IMR-90 (cell line): ENCODE measurements at regions not wholly inside any gene's neighbourhood (a gene's known extent, or its start where the extent isn't known, plus 50 kb on each side); places are given as distances from the start of the nearest gene placed in this dataset.

ENCODE experiments used
- ATAC-seq: fragments of 200-7000 bp; cut with Tn5 transposase; 2 replicates; pipeline ENCODE4 v1.9.1; 2020; ENCODE audit warnings: low read depth, mild to moderate bottlenecking, moderate library complexity
- BruUV-seq: library from RNA; stranded (reverse); fragments of 400-500 nt; replicated peaks from 2 replicates; lab custom pipeline; 2021; lab: Mats Ljungman, UMichigan
- CTCF ChIA-PET: fragments of 300-600 bp; formaldehyde crosslinking; extraction: SDS; loops from one replicate; lab custom pipeline; 2021; ENCODE audit warnings: antibody characterized with exemption; lab: Yijun Ruan, JAX
- POLR2A ChIA-PET: fragments of 300-600 bp; sonication (Branson Sonifier 250); formaldehyde crosslinking; loops from one replicate; lab custom pipeline; 2022; ENCODE audit warnings: antibody characterized with exemption; ENCODE audit not compliant: unreplicated experiment; lab: Charles Lee
- DNase-seq: peaks from one replicate; pipeline ENCODE4 v3.0.0; 2013
- H2AFZ ChIP-seq: replicated peaks from 2 replicates; pipeline ENCODE3; 2013; ENCODE audit warnings: low read length, mild to moderate bottlenecking; ENCODE audit not compliant: poor library complexity
- H2AK5ac ChIP-seq: 2 replicates; pipeline ENCODE4 v1.6.1; 2013; ENCODE audit warnings: low read depth, low read length, inconsistent platforms
- H2AK9ac ChIP-seq: replicated peaks from 2 replicates; pipeline ENCODE3; 2013; ENCODE audit warnings: mild to moderate bottlenecking, low read depth, low read length, moderate library complexity; ENCODE audit not compliant: poor library complexity
- H2BK120ac ChIP-seq: 2 replicates; pipeline ENCODE4 v1.6.1; 2013; ENCODE audit warnings: low read depth, low read length, inconsistent platforms
- H2BK15ac ChIP-seq: 3 replicates; pipeline ENCODE4 v1.6.1; 2013; ENCODE audit warnings: low read depth, low read length, inconsistent platforms
- H2BK20ac ChIP-seq: 2 replicates; pipeline ENCODE4 v1.6.1; 2013; ENCODE audit warnings: low read depth, mild to moderate bottlenecking, inconsistent platforms, low read length, moderate library complexity
- H2BK5ac ChIP-seq: 2 replicates; pipeline ENCODE4 v1.6.1; 2013; ENCODE audit warnings: mild to moderate bottlenecking, low read depth, low read length, inconsistent platforms; ENCODE audit not compliant: poor library complexity, severe bottlenecking
- H3K14ac ChIP-seq: replicated peaks from 2 replicates; pipeline ENCODE4 v1.6.1; 2013; ENCODE audit warnings: low read depth, low read length, inconsistent platforms
- H3K18ac ChIP-seq: 2 replicates; pipeline ENCODE4 v1.6.1; 2013; ENCODE audit warnings: low read depth, low read length, control low read depth
- H3K23ac ChIP-seq: 2 replicates; pipeline ENCODE4 v1.6.1; 2013; ENCODE audit warnings: low read depth, low read length, inconsistent platforms
- H3K27ac ChIP-seq: 2 replicates; pipeline ENCODE4 v1.5.1; 2013; ENCODE audit warnings: mild to moderate bottlenecking, control low read depth, low read length; ENCODE audit not compliant: insufficient read depth
- H3K27me3 ChIP-seq: 2 replicates; pipeline ENCODE4 v1.6.1; 2013; ENCODE audit warnings: low read length; ENCODE audit not compliant: control insufficient read depth, insufficient read depth
- H3K36me3 ChIP-seq: 2 replicates; pipeline ENCODE4 v1.6.1; 2013; ENCODE audit warnings: low read length, mixed read lengths; ENCODE audit not compliant: control insufficient read depth, insufficient read depth
- H3K4ac ChIP-seq: 2 replicates; pipeline ENCODE4 v1.6.1; 2013; ENCODE audit warnings: low read depth, low read length, inconsistent platforms
- H3K4me1 ChIP-seq: 2 replicates; pipeline ENCODE4 v1.6.1; 2013; ENCODE audit warnings: low read length, mixed read lengths; ENCODE audit not compliant: control insufficient read depth, insufficient read depth
- H3K4me2 ChIP-seq: 2 replicates; pipeline ENCODE4 v1.6.1; 2013; ENCODE audit warnings: low read depth, mild to moderate bottlenecking, control low read depth, low read length, moderate library complexity
- H3K4me3 ChIP-seq: 2 replicates; pipeline ENCODE4 v1.5.1; 2013; ENCODE audit warnings: low read depth, mild to moderate bottlenecking, control low read depth, low read length, moderate library complexity; ENCODE audit not compliant: insufficient read depth
- H3K56ac ChIP-seq: 2 replicates; pipeline ENCODE4 v1.6.1; 2013; ENCODE audit warnings: low read length, inconsistent platforms; ENCODE audit not compliant: insufficient read depth; ENCODE audit errors: extremely low read depth
- H3K79me1 ChIP-seq, 2 experiments: 2 replicates each; pipeline ENCODE4 v1.6.1; 2013; ENCODE audit warnings: low read length in 2 of 2, inconsistent platforms in 1 of 2, low read depth in 1 of 2
- H3K9ac ChIP-seq: 2 replicates; pipeline ENCODE4 v1.6.1; 2013; ENCODE audit warnings: low read depth, low read length, control low read depth
- H3K9me1 ChIP-seq: 2 replicates; pipeline ENCODE4 v1.6.1; 2013; ENCODE audit warnings: low read length, inconsistent platforms; ENCODE audit not compliant: insufficient read depth
- H3K9me3 ChIP-seq: 2 replicates; pipeline ENCODE4 v1.6.1; 2013; ENCODE audit warnings: low read length; ENCODE audit not compliant: control insufficient read depth, insufficient read depth
- H4K20me1 ChIP-seq: 2 replicates; pipeline ENCODE4 v1.6.1; 2013; ENCODE audit warnings: low read length, inconsistent platforms; ENCODE audit not compliant: insufficient read depth
- H4K5ac ChIP-seq: 2 replicates; pipeline ENCODE4 v1.6.1; 2013; ENCODE audit warnings: mild to moderate bottlenecking, low read depth, low read length, control low read depth
- H4K8ac ChIP-seq, 2 experiments: 2 replicates each; pipeline ENCODE4 v1.6.1; 2013; ENCODE audit warnings: low read depth in 2 of 2, low read length in 2 of 2, control low read depth in 1 of 2, inconsistent platforms in 1 of 2
- H4K91ac ChIP-seq: 2 replicates; pipeline ENCODE4 v1.6.1; 2013; ENCODE audit warnings: low read depth, low read length, inconsistent platforms; ENCODE audit not compliant: insufficient read depth
- BHLHE40 ChIP-seq: fragments of 150-350 bp; IDR thresholded peaks from 2 replicates; pipeline ENCODE4 v1.6.1; 2016; ENCODE audit warnings: mild to moderate bottlenecking, low read depth, low read length
- CEBPB ChIP-seq: IDR thresholded peaks from 2 replicates; pipeline ENCODE4 v1.6.1; 2012; ENCODE audit warnings: low read depth, low read length, improper control_type of control experiment
- MAFK ChIP-seq: IDR thresholded peaks from 2 replicates; pipeline ENCODE4 v1.6.1; 2012; ENCODE audit warnings: low read depth, low read length, improper control_type of control experiment
- MAZ ChIP-seq: IDR thresholded peaks from 2 replicates; pipeline ENCODE4 v1.6.1; 2012; ENCODE audit warnings: low read depth, mild to moderate bottlenecking, low read length, improper control_type of control experiment, moderate library complexity, borderline replicate concordance
- MXI1 ChIP-seq: IDR thresholded peaks from 2 replicates; pipeline ENCODE4 v1.6.1; 2012; ENCODE audit warnings: low read depth, mild to moderate bottlenecking, low read length, moderate library complexity, borderline replicate concordance
- NFE2L2 ChIP-seq: fragments of 150-350 bp; IDR thresholded peaks from 2 replicates; pipeline ENCODE4 v1.6.1; 2016; ENCODE audit warnings: low read depth, mild to moderate bottlenecking, low read length
- POLR2A ChIP-seq: IDR thresholded peaks from 2 replicates; pipeline ENCODE4 v1.6.1; 2012; ENCODE audit warnings: mild to moderate bottlenecking, low read depth, low read length
- RAD21 ChIP-seq: IDR thresholded peaks from 2 replicates; pipeline ENCODE4 v1.6.1; 2012; ENCODE audit warnings: low read length, improper control_type of control experiment
- RFX5 ChIP-seq: IDR thresholded peaks from 2 replicates; pipeline ENCODE4 v1.8.0; 2012; ENCODE audit warnings: low read depth, mild to moderate bottlenecking, low read length, moderate library complexity
- WGBS, 2 experiments: methylation state at CpG; one replicate each; pipeline versions ENCODE4 v1.1.5 to v1.1.7; 2013; ENCODE audit warnings: missing lambda C conversion rate in 2 of 2; ENCODE audit not compliant: insufficient read length in 1 of 2; ENCODE audit errors: extremely low coverage in 2 of 2; 5-methylcytosine and 5-hydroxymethylcytosine counted together
- dilution Hi-C: fragments of 300-500 bp; cut with HindIII; formaldehyde crosslinking; loops from one replicate; pipeline ENCODE4 v1.14.3; 2018; ENCODE audit warnings: low sequenced_read_pairs; ENCODE audit not compliant: unreplicated experiment
- in situ Hi-C: fragments of 300-500 bp; cut with MboI; formaldehyde crosslinking; loops from 3 replicates; pipeline ENCODE4 v1.14.3; 2019; ENCODE audit warnings: low sequenced_read_pairs, inconsistent platforms, mixed read lengths
- intact Hi-C: fragments of 100-400 bp; cut with micrococcal nuclease; formaldehyde crosslinking; loops from 2 replicates; pipeline ENCODE4 v1.10.0; 2022
- TF ChIP-seq, protein P1 (sequence below): conservative IDR thresholded peaks from 2 replicates; pipeline ENCODE4 v1.5.1; 2012; ENCODE audit warnings: mild to moderate bottlenecking, low read depth, low read length, improper control_type of control experiment
- TF ChIP-seq, protein P2 (sequence below): fragments of 150-350 bp; IDR thresholded peaks from 2 replicates; pipeline ENCODE4 v1.6.1; 2017; ENCODE audit warnings: mild to moderate bottlenecking, antibody characterized with exemption, low read length, low read depth

DNA sequence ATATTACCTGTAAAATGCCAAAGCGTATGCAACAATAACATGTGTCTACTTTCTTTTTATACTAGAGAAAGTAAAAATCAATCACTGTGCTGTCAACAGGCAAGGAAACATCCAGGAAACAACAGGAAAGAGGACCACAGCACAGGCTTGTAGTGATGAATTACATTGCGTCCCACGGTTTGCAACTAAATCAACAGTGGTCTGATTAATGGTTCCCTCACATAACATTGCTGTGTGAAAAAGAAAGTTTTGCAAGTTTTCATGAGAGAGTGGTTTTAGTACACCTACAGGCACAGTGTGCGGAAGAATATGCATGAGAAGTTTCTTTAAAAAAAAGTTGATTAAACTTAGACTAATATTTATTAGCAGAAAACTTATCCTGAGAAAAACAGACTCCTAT, 329.5 kb upstream of the HSF2 start:
- dilution Hi-C loops = no loop called here
- no TSS peak for BruUV-seq
- no peak overlapping the region for H3K56ac ChIP-seq
- no peaks in the 10 kb centered on the region for H3K79me1 ChIP-seq
- no peak overlapping the region for H2BK20ac ChIP-seq
- no peak for DNase-seq
- H4K8ac ChIP-seq = no peak overlapping the region
- H3K14ac ChIP-seq = no peak overlapping the region
- no peak overlapping the region for H3K18ac ChIP-seq
- H2AK5ac ChIP-seq = no peak overlapping the region
- H2BK5ac ChIP-seq = no peak overlapping the region
- POLR2A ChIA-PET = no interaction called here
- H2AK9ac ChIP-seq = no peak overlapping the region
- ATAC-seq = no peak
- no peaks in the 10 kb centered on the region for H3K36me3 ChIP-seq
- no peak overlapping the region for H3K4ac ChIP-seq
- no peaks in the 10 kb centered on the region for H3K9me3 ChIP-seq
- TF ChIP-seq RAD21 (no peak), MXI1 (no peak), CEBPB (no peak), MAFK (no peak), POLR2A (no peak), RFX5 (no peak), MAZ (no peak), BHLHE40 (no peak), NFE2L2 (no peak)
- TF ChIP-seq, protein P1, sequence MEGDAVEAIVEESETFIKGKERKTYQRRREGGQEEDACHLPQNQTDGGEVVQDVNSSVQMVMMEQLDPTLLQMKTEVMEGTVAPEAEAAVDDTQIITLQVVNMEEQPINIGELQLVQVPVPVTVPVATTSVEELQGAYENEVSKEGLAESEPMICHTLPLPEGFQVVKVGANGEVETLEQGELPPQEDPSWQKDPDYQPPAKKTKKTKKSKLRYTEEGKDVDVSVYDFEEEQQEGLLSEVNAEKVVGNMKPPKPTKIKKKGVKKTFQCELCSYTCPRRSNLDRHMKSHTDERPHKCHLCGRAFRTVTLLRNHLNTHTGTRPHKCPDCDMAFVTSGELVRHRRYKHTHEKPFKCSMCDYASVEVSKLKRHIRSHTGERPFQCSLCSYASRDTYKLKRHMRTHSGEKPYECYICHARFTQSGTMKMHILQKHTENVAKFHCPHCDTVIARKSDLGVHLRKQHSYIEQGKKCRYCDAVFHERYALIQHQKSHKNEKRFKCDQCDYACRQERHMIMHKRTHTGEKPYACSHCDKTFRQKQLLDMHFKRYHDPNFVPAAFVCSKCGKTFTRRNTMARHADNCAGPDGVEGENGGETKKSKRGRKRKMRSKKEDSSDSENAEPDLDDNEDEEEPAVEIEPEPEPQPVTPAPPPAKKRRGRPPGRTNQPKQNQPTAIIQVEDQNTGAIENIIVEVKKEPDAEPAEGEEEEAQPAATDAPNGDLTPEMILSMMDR = no peak
- TF ChIP-seq, protein P2, sequence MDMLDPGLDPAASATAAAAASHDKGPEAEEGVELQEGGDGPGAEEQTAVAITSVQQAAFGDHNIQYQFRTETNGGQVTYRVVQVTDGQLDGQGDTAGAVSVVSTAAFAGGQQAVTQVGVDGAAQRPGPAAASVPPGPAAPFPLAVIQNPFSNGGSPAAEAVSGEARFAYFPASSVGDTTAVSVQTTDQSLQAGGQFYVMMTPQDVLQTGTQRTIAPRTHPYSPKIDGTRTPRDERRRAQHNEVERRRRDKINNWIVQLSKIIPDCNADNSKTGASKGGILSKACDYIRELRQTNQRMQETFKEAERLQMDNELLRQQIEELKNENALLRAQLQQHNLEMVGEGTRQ = no peak
- intact Hi-C loops = no loop called here
- WGBS, 2 experiments = no CpG with 5 or more reads among the region's 4 CpGs
- H3K27ac ChIP-seq = no peak overlapping the region
- no peaks in the 10 kb centered on the region for H3K27me3 ChIP-seq
- no peaks in the 10 kb centered on the region for H3K4me1 ChIP-seq
- no peak overlapping the region for H2BK15ac ChIP-seq
- in situ Hi-C loops = no loop called here
- H4K5ac ChIP-seq = no peak overlapping the region
- no peak overlapping the region for H3K23ac ChIP-seq
- H2BK120ac ChIP-seq = no peak overlapping the region
- no peak overlapping the region for H3K4me3 ChIP-seq
- no peak overlapping the region for H2AFZ ChIP-seq
- no peak overlapping the region for H3K9ac ChIP-seq
- CTCF ChIA-PET = no interaction called here
- no peaks in the 10 kb centered on the region for H3K9me1 ChIP-seq
- no peak overlapping the region for H4K91ac ChIP-seq
- H3K4me2 ChIP-seq = no peak overlapping the region
- no peaks in the 10 kb centered on the region for H4K20me1 ChIP-seq
